ENCODE measurements at regions not wholly inside any gene's neighbourhood (a gene's known extent, or its start where the extent isn't known, plus 50 kb on each side); places are given as distances from the start of the nearest gene placed in this dataset.

DNA sequence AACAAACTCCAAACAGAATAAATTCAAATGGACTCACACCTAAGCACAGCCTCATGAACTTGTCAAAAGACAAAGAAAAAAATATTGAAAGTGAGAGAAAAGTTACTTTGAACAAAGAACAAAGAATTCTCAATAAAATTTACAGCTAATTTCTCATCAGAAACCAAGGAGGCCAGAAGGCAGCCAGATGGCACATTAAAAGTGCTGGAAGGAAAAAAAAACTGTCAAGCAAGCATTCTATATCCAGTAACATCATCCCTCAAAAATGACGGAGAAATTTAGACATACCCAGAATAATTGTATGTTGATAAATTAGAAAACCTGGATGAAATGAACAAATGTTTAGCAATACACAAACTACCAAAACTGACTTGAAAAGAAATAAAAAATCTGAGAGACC is 129.8 kb upstream of the UQCRFS1 start:
- intact Hi-C loops (cut with DNase I, micrococcal nuclease), result no loop called here

DNA sequence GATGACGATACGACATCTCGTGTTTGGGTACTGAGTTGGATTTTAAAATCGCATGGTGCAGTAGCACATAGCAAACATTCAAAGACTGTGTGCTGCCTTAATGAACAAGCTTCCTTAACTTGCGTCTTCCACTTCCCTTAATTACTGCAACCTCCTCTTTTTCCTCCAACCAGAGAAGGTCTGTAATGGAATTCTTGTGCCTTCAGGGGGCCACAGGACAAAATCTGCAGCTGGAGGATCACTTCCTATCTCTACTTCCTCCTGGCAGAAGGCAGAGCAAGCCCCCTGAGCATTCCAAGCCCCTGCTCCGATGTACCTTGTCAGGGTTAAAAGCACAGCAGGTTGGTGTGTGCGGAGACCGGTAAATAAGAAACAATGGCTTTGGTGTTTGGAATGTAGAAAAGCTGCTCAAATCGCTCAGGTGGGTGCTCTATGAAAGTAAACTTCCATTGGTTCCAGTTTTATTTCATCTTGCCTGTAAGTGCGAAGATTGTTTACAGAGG is 151.3 kb upstream of the UQCRFS1 start:
- H3K27ac Mint-ChIP-seq, result no peak overlapping the region
- no peaks in the 10 kb centered on the region for H3K36me3 ChIP-seq (ENCODE audit: insufficient read depth, low read length)
- H3K9me3 ChIP-seq (ENCODE audit: control insufficient read depth in 1 of 2, insufficient read depth in 1 of 2, low read length in 2 of 2), result no peaks in the 10 kb centered on the region
- CTCF ChIA-PET, result interaction anchor here (1.1 kb wide), 1 partner anchor 11 kb away, joined by 3 read pairs; no protein-coding TSS in a partner anchor
- no peaks in the 10 kb centered on the region for H3K36me3 Mint-ChIP-seq (ENCODE audit: low read depth)
- intact Hi-C loops (cut with DNase I, micrococcal nuclease), result no loop called here
- H3K4me1 Mint-ChIP-seq (ENCODE audit: low read depth), result no peaks in the 10 kb centered on the region
- DNase-seq, result no peak
- no peaks in the 10 kb centered on the region for H3K4me1 ChIP-seq (ENCODE audit: insufficient read depth, low read length)
- H3K27ac ChIP-seq (ENCODE audit: low read depth in 1 of 2, low read length in 2 of 2), result no peak overlapping the region
- TF ChIP-seq, protein P1, sequence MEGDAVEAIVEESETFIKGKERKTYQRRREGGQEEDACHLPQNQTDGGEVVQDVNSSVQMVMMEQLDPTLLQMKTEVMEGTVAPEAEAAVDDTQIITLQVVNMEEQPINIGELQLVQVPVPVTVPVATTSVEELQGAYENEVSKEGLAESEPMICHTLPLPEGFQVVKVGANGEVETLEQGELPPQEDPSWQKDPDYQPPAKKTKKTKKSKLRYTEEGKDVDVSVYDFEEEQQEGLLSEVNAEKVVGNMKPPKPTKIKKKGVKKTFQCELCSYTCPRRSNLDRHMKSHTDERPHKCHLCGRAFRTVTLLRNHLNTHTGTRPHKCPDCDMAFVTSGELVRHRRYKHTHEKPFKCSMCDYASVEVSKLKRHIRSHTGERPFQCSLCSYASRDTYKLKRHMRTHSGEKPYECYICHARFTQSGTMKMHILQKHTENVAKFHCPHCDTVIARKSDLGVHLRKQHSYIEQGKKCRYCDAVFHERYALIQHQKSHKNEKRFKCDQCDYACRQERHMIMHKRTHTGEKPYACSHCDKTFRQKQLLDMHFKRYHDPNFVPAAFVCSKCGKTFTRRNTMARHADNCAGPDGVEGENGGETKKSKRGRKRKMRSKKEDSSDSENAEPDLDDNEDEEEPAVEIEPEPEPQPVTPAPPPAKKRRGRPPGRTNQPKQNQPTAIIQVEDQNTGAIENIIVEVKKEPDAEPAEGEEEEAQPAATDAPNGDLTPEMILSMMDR (IDR thresholded peaks at IDR 0.05), result no peak
- no peak overlapping the region for H3K4me3 Mint-ChIP-seq
- H3K27me3 Mint-ChIP-seq, result peaks cover 66% of the 10 kb centered on the region
- H3K9me3 Mint-ChIP-seq, result peaks cover 3% of the 10 kb centered on the region
- no peak for ATAC-seq (ENCODE audit: poor library complexity)
- peaks cover 0 to 23% of the 10 kb centered on the region in 2 experiments for H3K27me3 ChIP-seq (ENCODE audit: control insufficient read depth in 1 of 2, insufficient read depth in 2 of 2, low read length in 2 of 2)
- H3K4me3 ChIP-seq (ENCODE audit: low read length), result no peak overlapping the region
- POLR2A ChIA-PET, result no interaction called here

More for the DNA sequence above, 129.8 kb upstream of the UQCRFS1 start:
- Mint-ChIP-seq H3K4me1 (ENCODE audit: low read depth) (no peaks in the 10 kb centered on the region), H3K36me3 (ENCODE audit: low read depth) (peaks cover 3% of the 10 kb centered on the region), H3K4me3 (no peak overlapping the region), H3K9me3 (peaks cover 21% of the 10 kb centered on the region), H3K27ac (no peak overlapping the region), H3K27me3 (peaks cover 16% of the 10 kb centered on the region)
- H3K9me3 ChIP-seq (ENCODE audit: control insufficient read depth in 1 of 2, insufficient read depth in 1 of 2, low read length in 2 of 2), result peaks cover 6 to 49% of the 10 kb centered on the region in 2 experiments
- DNase-seq (no peak), ATAC-seq (ENCODE audit: poor library complexity) (no peak)
- no peaks in the 10 kb centered on the region for H3K4me1 ChIP-seq (ENCODE audit: insufficient read depth, low read length)
- TF ChIP-seq, protein P1 (IDR thresholded peaks at IDR 0.05), result no peak
- H3K27me3 ChIP-seq (ENCODE audit: control insufficient read depth in 1 of 2, insufficient read depth in 2 of 2, low read length in 2 of 2), result no peaks in the 10 kb centered on the region
- H3K27ac ChIP-seq (ENCODE audit: low read depth in 1 of 2, low read length in 2 of 2), result no peak overlapping the region
- ChIA-PET POLR2A (no interaction called here), CTCF (no interaction called here)
- H3K4me3 ChIP-seq (ENCODE audit: low read length), result no peak overlapping the region
- no peaks in the 10 kb centered on the region for H3K36me3 ChIP-seq (ENCODE audit: insufficient read depth, low read length)

DNA sequence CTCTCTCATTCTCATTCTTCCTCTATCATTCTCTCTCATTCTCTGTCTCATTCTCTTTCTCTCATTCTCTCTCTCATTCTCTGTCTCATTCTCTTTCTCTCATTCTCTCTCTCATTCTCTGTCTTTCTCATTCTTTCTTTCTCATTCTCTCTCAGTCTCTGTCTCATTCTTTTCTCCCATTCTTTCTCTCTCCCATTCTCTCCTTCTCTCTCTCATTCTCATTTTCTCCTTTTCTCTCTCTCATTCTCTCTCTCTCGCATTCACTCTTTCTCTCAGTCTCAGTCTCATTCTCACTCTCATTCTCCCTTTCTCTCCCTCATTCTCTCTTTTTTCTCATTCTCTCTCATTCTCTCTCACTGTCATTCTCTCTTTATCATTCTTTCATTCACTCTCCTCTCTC is 152.0 kb upstream of the UQCRFS1 start:
- H3K27me3 ChIP-seq (ENCODE audit: control insufficient read depth in 1 of 2, insufficient read depth in 2 of 2, low read length in 2 of 2), result peaks cover 0 to 23% of the 10 kb centered on the region in 2 experiments
- Mint-ChIP-seq H3K9me3 (peaks cover 3% of the 10 kb centered on the region), H3K4me1 (ENCODE audit: low read depth) (no peaks in the 10 kb centered on the region), H3K36me3 (ENCODE audit: low read depth) (no peaks in the 10 kb centered on the region), H3K4me3 (no peak overlapping the region), H3K27me3 (peaks cover 73% of the 10 kb centered on the region), H3K27ac (no peak overlapping the region)
- TF ChIP-seq, protein P1 (IDR thresholded peaks at IDR 0.05), result peak; percentile 12
- no peak overlapping the region for H3K4me3 ChIP-seq (ENCODE audit: low read length)
- intact Hi-C loops (cut with DNase I, micrococcal nuclease), result no loop called here
- no peaks in the 10 kb centered on the region for H3K9me3 ChIP-seq (ENCODE audit: control insufficient read depth in 1 of 2, insufficient read depth in 1 of 2, low read length in 2 of 2)
- POLR2A ChIA-PET, result no interaction called here
- H3K27ac ChIP-seq (ENCODE audit: low read depth in 1 of 2, low read length in 2 of 2), result no peak overlapping the region
- no peak for ATAC-seq (ENCODE audit: poor library complexity)
- H3K36me3 ChIP-seq (ENCODE audit: insufficient read depth, low read length), result no peaks in the 10 kb centered on the region
- CTCF ChIA-PET, result no interaction called here
- DNase-seq, result no peak
- H3K4me1 ChIP-seq (ENCODE audit: insufficient read depth, low read length), result no peaks in the 10 kb centered on the region
